Small intestine (tissue), 7 donors: ENCODE measurements at regions not wholly inside any gene's neighbourhood (a gene's known extent, or its start where the extent isn't known, plus 50 kb on each side); places are given as distances from the start of the nearest gene placed in this dataset.

Source experiments
- DNase-seq, 2 donors: peaks; one replicate each; pipeline versions ENCODE4 v3.0.0 to v3.0.0-alpha.2; 2013
- FAIRE-seq: peaks from 2 replicates; lab custom pipeline; 2012; peaks lifted over from hg19 to GRCh38; lab: Jason Lieb, UNC
- H3K27ac ChIP-seq, 3 donors: one replicate each; pipeline ENCODE4 v1.5.1; 2013; ENCODE audit warnings: low read length in 2 of 3, mild to moderate bottlenecking in 2 of 3, control low read depth in 1 of 3, inconsistent platforms in 1 of 3, low read depth in 1 of 3, moderate library complexity in 1 of 3
- H3K27me3 ChIP-seq, 3 donors: one replicate each; pipeline ENCODE4 v1.6.1; 2013; ENCODE audit warnings: low read length in 3 of 3, inconsistent platforms in 1 of 3; ENCODE audit not compliant: control insufficient read depth in 3 of 3, insufficient read depth in 3 of 3
- H3K36me3 ChIP-seq, 3 donors: one replicate each; pipeline ENCODE4 v1.6.1; 2013; ENCODE audit warnings: low read length in 3 of 3, inconsistent platforms in 1 of 3, low read depth in 1 of 3, mild to moderate bottlenecking in 1 of 3, moderate library complexity in 1 of 3; ENCODE audit not compliant: control insufficient read depth in 3 of 3, insufficient read depth in 2 of 3
- H3K4me1 ChIP-seq, 3 donors: one replicate each; pipeline ENCODE4 v1.6.1; 2013; ENCODE audit warnings: low read length in 2 of 3, inconsistent platforms in 1 of 3, low read depth in 1 of 3, mild to moderate bottlenecking in 1 of 3, moderate library complexity in 1 of 3; ENCODE audit not compliant: control insufficient read depth in 3 of 3, insufficient read depth in 2 of 3
- H3K4me3 ChIP-seq, 3 donors: one replicate each; pipeline ENCODE4 v1.5.1; 2013; ENCODE audit warnings: low read length in 3 of 3, control low read depth in 1 of 3, inconsistent platforms in 1 of 3, low read depth in 1 of 3, mild to moderate bottlenecking in 1 of 3, moderate library complexity in 1 of 3
- H3K9me3 ChIP-seq, 2 donors: one replicate each; pipeline ENCODE4 v1.6.1; 2013; ENCODE audit warnings: low read depth in 1 of 2, low read length in 1 of 2; ENCODE audit not compliant: control insufficient read depth in 2 of 2, insufficient read depth in 1 of 2
- WGBS, 3 donors: extraction: QIAGEN DNeasy Blood & Tissue Kit; methylation state at CpG; one replicate each; pipeline ENCODE4 v1.1.7; 2013; 5-methylcytosine and 5-hydroxymethylcytosine counted together
- donor health status: healthy with polysubstance abuse.
- donor health status: control.
- donor health status: control.
- donor health status: Bipolar disorder and iron deficiency.
- donor health status: healthy.

DNA sequence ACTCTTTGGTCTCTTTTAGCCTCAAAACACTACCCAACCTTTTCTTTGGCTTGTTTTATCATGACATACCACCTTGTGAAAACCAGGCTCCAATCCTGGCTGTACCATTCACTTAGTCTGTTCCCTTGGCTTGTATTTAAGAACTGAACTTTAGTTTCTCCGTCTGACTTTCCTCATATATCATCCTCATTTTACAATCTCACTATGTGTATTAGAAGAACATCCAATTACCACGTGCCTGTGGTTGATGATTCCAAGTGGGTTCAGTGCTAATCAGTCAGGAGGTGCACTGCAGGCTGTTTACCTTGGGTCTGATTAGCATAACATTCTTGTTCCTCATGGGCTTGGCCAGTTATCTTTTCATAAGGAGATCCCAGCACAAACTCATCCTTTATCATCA, 144.8 kb upstream of the KLF14 start:
- DNase-seq (no peak), FAIRE-seq (no peak)
- Histone ChIP-seq H3K4me3 (no peak overlapping the region), H3K9me3 (no peaks in the 10 kb centered on the region), H3K27me3 (no peaks in the 10 kb centered on the region), H3K36me3 (peaks cover 4 to 20% (median 17%) of the 10 kb centered on the region in 3 donors), H3K27ac (no peak overlapping the region), H3K4me1 (no peaks in the 10 kb centered on the region)
- WGBS, 3 donors, result 23 to 55% (median 40%) methylated on average over 2 of the region's 2 CpGs

DNA sequence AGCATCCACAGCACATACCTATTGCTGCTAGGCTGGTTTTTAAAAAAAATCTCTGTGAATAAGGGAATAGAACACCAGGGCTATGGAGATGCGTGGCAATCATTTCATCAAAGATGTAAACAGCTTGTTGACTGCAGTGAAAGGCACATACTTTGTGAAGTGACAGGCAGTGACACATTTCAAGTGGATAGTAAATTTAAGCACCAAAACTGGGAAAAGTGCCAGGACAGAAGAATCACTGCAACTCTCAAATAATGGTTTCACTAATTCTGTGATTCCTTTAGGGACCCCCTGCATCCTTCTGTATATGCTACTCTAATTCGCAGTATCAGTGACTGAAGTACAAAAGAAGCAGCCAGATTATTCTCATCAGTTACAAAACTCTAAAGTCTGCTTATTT, 145.2 kb upstream of the KLF14 start:
- WGBS, 3 donors, result 90 to 99% (median 93%) methylated on average over 2 of the region's 2 CpGs
- Histone ChIP-seq H3K9me3 (no peaks in the 10 kb centered on the region), H3K4me3 (no peak overlapping the region), H3K36me3 (peaks cover 7 to 20% (median 17%) of the 10 kb centered on the region in 3 donors), H3K27me3 (no peaks in the 10 kb centered on the region), H3K27ac (no peak overlapping the region), H3K4me1 (peaks cover 0 to 2% (median 0%) of the 10 kb centered on the region in 3 donors)
- DNase-seq (no peak), FAIRE-seq (no peak)

DNA sequence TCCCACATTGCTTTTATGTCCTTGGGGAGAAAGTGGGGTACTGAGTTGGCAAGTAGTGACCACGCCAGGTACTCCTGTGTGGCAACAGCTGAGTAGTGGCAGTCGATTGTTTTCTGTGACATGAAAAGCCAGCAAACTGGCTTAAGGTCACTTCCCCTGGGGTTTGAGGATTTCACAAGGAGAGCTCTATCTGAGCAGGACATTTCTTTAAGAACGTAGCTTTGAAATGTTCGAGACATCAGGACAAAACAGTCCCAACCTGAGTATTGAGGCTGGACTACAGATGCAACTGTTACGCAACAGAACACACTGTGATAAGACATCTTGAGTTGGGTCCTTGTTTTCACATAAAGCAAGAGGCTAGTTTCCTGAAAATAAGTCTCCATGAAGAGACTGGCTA, 146.7 kb upstream of the KLF14 start:
- Histone ChIP-seq H3K36me3 (peaks cover 12 to 22% (median 14%) of the 10 kb centered on the region in 3 donors), H3K4me1 (peaks cover 0 to 14% (median 0%) of the 10 kb centered on the region in 3 donors), H3K9me3 (no peaks in the 10 kb centered on the region), H3K4me3 (no peak overlapping the region), H3K27ac (no peak overlapping the region), H3K27me3 (no peaks in the 10 kb centered on the region)
- WGBS, 3 donors, result 87 to 92% (median 90%) methylated on average over 5 of the region's 5 CpGs
- DNase-seq, result no peak
- FAIRE-seq, result no peak

DNA sequence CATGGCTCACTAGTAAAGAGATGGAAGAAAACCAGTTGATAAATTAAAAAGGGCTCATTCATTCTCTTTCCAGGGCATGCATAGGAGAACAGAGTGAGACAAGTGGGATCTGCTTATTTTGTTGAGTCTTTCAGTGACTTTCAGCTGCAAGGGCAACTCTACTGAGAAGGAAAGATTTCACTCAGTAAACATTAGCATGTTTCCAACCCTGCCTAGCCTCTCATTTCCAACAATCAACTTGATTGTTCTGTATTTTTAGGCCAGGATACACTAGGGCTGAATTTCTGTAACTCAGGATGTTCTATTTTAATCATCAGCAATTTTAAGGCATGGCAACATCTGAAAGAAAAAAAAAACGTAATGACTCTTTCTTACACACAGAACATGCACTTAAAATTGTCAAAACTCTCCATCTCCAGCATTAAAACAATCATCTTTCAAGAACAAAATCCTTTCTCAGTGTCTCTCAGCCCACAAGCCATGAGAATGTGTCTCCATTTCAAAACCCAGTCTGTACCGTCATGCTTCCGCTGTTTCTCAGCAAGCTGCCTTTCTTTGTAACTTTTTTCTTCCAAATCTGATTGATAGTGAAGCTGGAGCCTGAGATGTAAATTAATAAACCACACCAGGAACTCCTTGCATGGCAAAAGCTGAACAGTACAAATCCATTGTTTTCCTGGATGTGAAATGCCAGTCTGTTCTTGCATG, 147.2 kb upstream of the KLF14 start:
- Histone ChIP-seq H3K9me3 (no peaks in the 10 kb centered on the region), H3K36me3 (peaks cover 12 to 22% (median 14%) of the 10 kb centered on the region in 3 donors), H3K27me3 (no peaks in the 10 kb centered on the region), H3K4me1 (peaks cover 0 to 14% (median 1%) of the 10 kb centered on the region in 3 donors), H3K4me3 (no peak overlapping the region), H3K27ac (no peak overlapping the region)
- FAIRE-seq, result no peak
- WGBS, 3 donors, result 74 to 83% (median 76%) methylated on average over 3 of the region's 3 CpGs
- DNase-seq, result no peak

DNA sequence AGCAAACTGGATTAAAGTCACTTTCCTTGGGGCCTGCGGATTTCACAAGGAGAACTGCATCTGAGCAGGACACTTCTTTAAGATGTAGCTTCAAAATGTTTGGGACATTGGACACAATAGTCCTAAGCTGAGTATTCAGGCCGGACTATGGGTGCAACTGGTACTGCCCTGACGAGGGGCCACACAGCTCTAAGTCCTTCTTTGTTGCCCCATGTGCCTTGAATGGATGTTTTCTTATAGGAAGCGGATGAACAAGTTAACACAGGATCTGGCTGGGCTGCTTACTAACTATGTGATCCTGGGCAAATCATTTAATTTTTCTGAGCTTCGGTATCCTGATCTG, 147.8 kb upstream of the KLF14 start:
- Histone ChIP-seq H3K27me3 (no peaks in the 10 kb centered on the region), H3K9me3 (no peaks in the 10 kb centered on the region), H3K4me1 (peaks cover 2 to 14% (median 6%) of the 10 kb centered on the region in 3 donors), H3K27ac (no peak overlapping the region), H3K4me3 (no peak overlapping the region), H3K36me3 (peaks cover 12 to 22% (median 14%) of the 10 kb centered on the region in 3 donors)
- 92 to 96% (median 93%) methylated on average over 5 of the region's 5 CpGs for WGBS, 3 donors
- DNase-seq, result no peak
- FAIRE-seq, result no peak

DNA sequence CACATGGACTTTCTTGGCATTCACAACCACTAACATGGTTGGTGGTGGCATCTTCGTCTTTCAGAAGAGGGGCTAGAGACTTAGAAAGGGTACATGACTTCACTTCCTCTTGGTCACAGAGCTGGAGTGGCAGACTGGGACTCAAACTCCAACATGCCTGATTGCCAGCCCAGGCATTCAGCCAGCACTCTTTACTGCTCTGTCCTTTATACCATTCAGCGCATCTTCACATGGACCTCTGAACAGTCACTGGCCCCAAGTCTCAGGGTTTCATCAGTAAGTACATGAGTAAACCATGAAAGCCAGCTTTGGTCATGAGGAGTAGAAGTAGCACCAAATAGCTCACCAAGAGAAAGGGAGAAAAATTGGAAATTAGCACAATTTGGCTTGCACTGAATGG, 148.4 kb upstream of the KLF14 start:
- 91 to 97% (median 94%) methylated on average over 2 of the region's 2 CpGs for WGBS, 3 donors
- no peaks in the 10 kb centered on the region for H3K9me3 ChIP-seq
- H3K27ac ChIP-seq, result no peak overlapping the region
- no peak for FAIRE-seq
- H3K36me3 ChIP-seq, result peaks cover 13 to 22% (median 14%) of the 10 kb centered on the region in 3 donors
- no peak for DNase-seq
- H3K4me1 ChIP-seq, result peaks cover 2 to 14% (median 7%) of the 10 kb centered on the region in 3 donors
- H3K4me3 ChIP-seq, result no peak overlapping the region
- H3K27me3 ChIP-seq, result no peaks in the 10 kb centered on the region

DNA sequence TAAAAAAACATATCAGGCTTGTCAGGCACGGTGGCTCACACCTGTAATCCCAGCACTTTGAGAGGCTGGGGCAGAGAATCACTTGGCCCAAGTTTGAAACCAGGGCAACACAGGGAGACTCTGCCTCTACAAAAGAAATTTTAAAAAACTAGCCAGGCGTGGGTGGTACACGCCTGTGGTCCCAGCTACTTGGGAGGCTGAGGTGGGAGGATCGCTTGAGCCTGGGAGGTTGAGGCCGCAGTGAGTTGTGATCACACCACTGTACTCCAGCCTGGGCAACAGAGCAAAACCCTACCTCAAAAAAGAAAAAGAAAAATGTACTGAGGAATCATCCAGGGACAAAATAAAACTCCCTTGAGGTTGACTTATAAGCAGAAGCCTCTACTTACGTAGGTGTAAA, 149.9 kb upstream of the KLF14 start:
- FAIRE-seq, result no peak
- H3K36me3 ChIP-seq, result peaks cover 13 to 18% (median 17%) of the 10 kb centered on the region in 3 donors
- H3K4me1 ChIP-seq, result peaks cover 2 to 14% (median 14%) of the 10 kb centered on the region in 3 donors
- DNase-seq, result no peak
- H3K27ac ChIP-seq, result no peak overlapping the region
- H3K9me3 ChIP-seq, result no peaks in the 10 kb centered on the region
- 89 to 94% (median 94%) methylated on average over 6 of the region's 6 CpGs for WGBS, 3 donors
- no peak overlapping the region for H3K4me3 ChIP-seq
- H3K27me3 ChIP-seq, result no peaks in the 10 kb centered on the region

DNA sequence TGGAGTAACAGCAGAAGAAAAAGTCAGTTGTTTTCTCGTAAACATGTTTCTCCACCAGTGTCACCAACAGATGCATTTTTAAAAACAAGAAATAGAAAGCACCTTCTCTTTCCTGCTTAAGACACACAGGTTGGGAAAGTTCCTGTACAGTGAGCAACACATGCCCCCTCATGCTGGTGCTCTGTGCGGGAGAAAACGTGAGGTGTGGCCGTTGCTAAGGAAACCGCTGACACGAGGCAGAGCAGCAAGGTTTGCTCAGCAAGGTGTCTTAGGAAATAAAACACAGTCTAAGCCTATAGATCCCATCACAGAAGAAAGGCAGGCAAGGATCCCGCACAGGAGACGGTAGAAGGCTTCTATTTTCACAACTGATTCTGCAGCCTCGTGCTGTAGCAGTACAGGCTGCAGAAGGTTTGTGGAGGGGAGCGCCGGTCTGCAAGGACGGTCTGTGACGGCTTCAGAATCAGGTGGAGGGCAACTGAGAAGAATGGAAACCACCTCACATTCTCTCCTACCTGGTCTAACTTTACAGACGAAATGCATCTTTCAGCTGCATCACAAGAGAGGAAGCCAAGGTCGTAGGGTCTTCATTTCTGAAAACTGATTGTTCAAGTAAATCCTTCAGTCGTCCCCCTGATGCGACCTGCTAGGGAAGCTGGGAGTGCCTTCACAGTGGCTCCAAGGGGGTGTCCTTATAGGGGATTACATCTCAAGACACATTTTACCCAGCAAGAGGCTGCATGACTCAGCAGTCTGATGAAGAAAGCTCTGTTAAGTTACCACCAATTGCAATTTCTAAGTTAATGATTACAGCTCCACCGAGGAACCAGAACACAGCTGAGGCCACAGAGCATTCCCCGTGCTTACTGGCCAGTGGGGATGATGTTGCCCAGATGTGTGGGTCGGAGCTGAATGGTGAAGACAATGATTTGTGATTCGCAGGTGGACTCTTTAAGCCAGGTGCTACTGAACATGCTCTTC, 150.7 kb upstream of the KLF14 start:
- Histone ChIP-seq H3K27me3 (no peaks in the 10 kb centered on the region), H3K4me1 (peaks cover 2 to 14% (median 14%) of the 10 kb centered on the region in 3 donors), H3K4me3 (no peak overlapping the region), H3K36me3 (peaks cover 10 to 18% (median 17%) of the 10 kb centered on the region in 3 donors), H3K9me3 (no peaks in the 10 kb centered on the region), H3K27ac (peak overlapping the region in 1 of 3 donors; percentile 12)
- 39 to 63% (median 50%) methylated on average over 21 of the region's 21 CpGs for whole genome bisulfite sequencing, 3 donors
- DNase-seq, result peak; percentile 58 to 79
- no peak for FAIRE-seq
